KMS-11 (cell line): ENCODE measurements at regions not wholly inside any gene's neighbourhood (a gene's known extent, or its start where the extent isn't known, plus 50 kb on each side); places are given as distances from the start of the nearest gene placed in this dataset.

ENCODE experiments used
- H2AFZ ChIP-seq: fragments of 200-600 bp; sonication (generic); 2 replicates; pipeline ENCODE4 v1.6.1; 2016; ENCODE audit warnings: antibody characterized with exemption, mixed run types, low read depth
- H3K27ac ChIP-seq: fragments of 200-600 bp; sonication (generic); 2 replicates; pipeline ENCODE4 v1.6.1; 2016; ENCODE audit warnings: mild to moderate bottlenecking, mixed run types
- H3K27me3 ChIP-seq: fragments of 200-600 bp; sonication (generic); 2 replicates; pipeline ENCODE4 v1.6.1; 2017; ENCODE audit warnings: mild to moderate bottlenecking, low read depth, mixed run types, moderate library complexity; ENCODE audit not compliant: insufficient read depth
- H3K36me3 ChIP-seq: fragments of 200-600 bp; sonication (generic); 2 replicates; pipeline ENCODE4 v1.6.1; 2017; ENCODE audit warnings: mild to moderate bottlenecking, mixed run types; ENCODE audit not compliant: insufficient read depth
- H3K4me1 ChIP-seq: fragments of 200-600 bp; sonication (generic); 2 replicates; pipeline ENCODE4 v1.6.1; 2016; ENCODE audit warnings: mild to moderate bottlenecking, low read depth, mixed run types; ENCODE audit not compliant: poor library complexity, severe bottlenecking
- H3K4me2 ChIP-seq: fragments of 200-600 bp; sonication (generic); 2 replicates; pipeline ENCODE4 v1.7.0; 2016; ENCODE audit warnings: mild to moderate bottlenecking, mixed run types
- H3K4me3 ChIP-seq: fragments of 200-600 bp; sonication (generic); IDR thresholded peaks from 2 replicates; pipeline ENCODE4 v1.6.1; 2017; ENCODE audit warnings: low read depth, low read length, mixed read lengths; ENCODE audit not compliant: insufficient read depth
- H3K79me2 ChIP-seq: fragments of 200-600 bp; sonication (generic); 2 replicates; pipeline ENCODE4 v1.6.1; 2016; ENCODE audit warnings: low read depth, mixed run types; ENCODE audit not compliant: insufficient read depth
- H3K9ac ChIP-seq: fragments of 200-600 bp; sonication (generic); 2 replicates; pipeline ENCODE4 v1.6.1; 2016; ENCODE audit warnings: mild to moderate bottlenecking, mixed run types
- H4K20me1 ChIP-seq: fragments of 200-600 bp; sonication (generic); 2 replicates; pipeline ENCODE4 v1.6.1; 2016; ENCODE audit warnings: mild to moderate bottlenecking, mixed run types; ENCODE audit not compliant: insufficient read depth
- CTCF ChIP-seq: fragments of 200-600 bp; sonication (generic); conservative IDR thresholded peaks from 2 replicates; pipeline ENCODE4 v1.6.1; 2017; ENCODE audit warnings: low read depth, mild to moderate bottlenecking, antibody characterized with exemption, low read length, moderate library complexity, mixed read lengths

- no peaks in the 10 kb centered on the region for H3K36me3 ChIP-seq
- no peaks in the 10 kb centered on the region for H3K27me3 ChIP-seq
- TF ChIP-seq CTCF, result no peak
- H3K4me2 ChIP-seq, result no peak overlapping the region
- no peak overlapping the region for H3K4me3 ChIP-seq
- no peak overlapping the region for H2AFZ ChIP-seq
- no peaks in the 10 kb centered on the region for H4K20me1 ChIP-seq
- H3K27ac ChIP-seq, result no peak overlapping the region
- H3K9ac ChIP-seq, result no peak overlapping the region
- no peaks in the 10 kb centered on the region for H3K79me2 ChIP-seq
- H3K4me1 ChIP-seq, result no peaks in the 10 kb centered on the region
Observed at GRCh38 chr10:78390051-78390450, 356.4 kb downstream of the RPS24 start.

GRCh38 chr10:78390817-78391216 lies 357.2 kb downstream of the RPS24 start:
- H3K4me3 ChIP-seq, result no peak overlapping the region
- H3K4me2 ChIP-seq, result no peak overlapping the region
- TF ChIP-seq CTCF, result no peak
- no peak overlapping the region for H3K27ac ChIP-seq
- H3K79me2 ChIP-seq, result no peaks in the 10 kb centered on the region
- no peaks in the 10 kb centered on the region for H3K36me3 ChIP-seq
- no peaks in the 10 kb centered on the region for H4K20me1 ChIP-seq
- no peak overlapping the region for H2AFZ ChIP-seq
- no peaks in the 10 kb centered on the region for H3K27me3 ChIP-seq
- H3K9ac ChIP-seq, result no peak overlapping the region
- no peaks in the 10 kb centered on the region for H3K4me1 ChIP-seq

GRCh38 chr10:78391585-78391984 lies 357.9 kb downstream of the RPS24 start:
- no peak overlapping the region for H2AFZ ChIP-seq
- no peaks in the 10 kb centered on the region for H3K36me3 ChIP-seq
- no peak for TF ChIP-seq CTCF
- H4K20me1 ChIP-seq, result no peaks in the 10 kb centered on the region
- no peak overlapping the region for H3K4me3 ChIP-seq
- no peaks in the 10 kb centered on the region for H3K79me2 ChIP-seq
- H3K27ac ChIP-seq, result no peak overlapping the region
- H3K27me3 ChIP-seq, result no peaks in the 10 kb centered on the region
- no peak overlapping the region for H3K9ac ChIP-seq
- no peak overlapping the region for H3K4me2 ChIP-seq
- H3K4me1 ChIP-seq, result no peaks in the 10 kb centered on the region

- Histone ChIP-seq H3K27ac (no peak overlapping the region), H3K4me3 (no peak overlapping the region), H2AFZ (no peak overlapping the region), H3K79me2 (no peaks in the 10 kb centered on the region), H3K4me2 (no peak overlapping the region), H4K20me1 (no peaks in the 10 kb centered on the region), H3K9ac (no peak overlapping the region), H3K4me1 (no peaks in the 10 kb centered on the region), H3K27me3 (no peaks in the 10 kb centered on the region), H3K36me3 (no peaks in the 10 kb centered on the region)
- TF ChIP-seq CTCF, result no peak
Observed at GRCh38 chr10:78392197-78392596, 358.5 kb downstream of the RPS24 start.

GRCh38 chr10:78393094-78393493 lies 359.4 kb downstream of the RPS24 start:
- Histone ChIP-seq H3K4me1 (no peaks in the 10 kb centered on the region), H3K9ac (no peak overlapping the region), H3K27ac (no peak overlapping the region), H3K4me3 (no peak overlapping the region), H3K79me2 (no peaks in the 10 kb centered on the region), H4K20me1 (no peaks in the 10 kb centered on the region), H2AFZ (no peak overlapping the region), H3K4me2 (no peak overlapping the region), H3K36me3 (no peaks in the 10 kb centered on the region), H3K27me3 (no peaks in the 10 kb centered on the region)
- no peak for TF ChIP-seq CTCF
